ENCODE measurements at regions not wholly inside any gene's neighbourhood (a gene's known extent, or its start where the extent isn't known, plus 50 kb on each side); places are given as distances from the start of the nearest gene placed in this dataset.

DNA sequence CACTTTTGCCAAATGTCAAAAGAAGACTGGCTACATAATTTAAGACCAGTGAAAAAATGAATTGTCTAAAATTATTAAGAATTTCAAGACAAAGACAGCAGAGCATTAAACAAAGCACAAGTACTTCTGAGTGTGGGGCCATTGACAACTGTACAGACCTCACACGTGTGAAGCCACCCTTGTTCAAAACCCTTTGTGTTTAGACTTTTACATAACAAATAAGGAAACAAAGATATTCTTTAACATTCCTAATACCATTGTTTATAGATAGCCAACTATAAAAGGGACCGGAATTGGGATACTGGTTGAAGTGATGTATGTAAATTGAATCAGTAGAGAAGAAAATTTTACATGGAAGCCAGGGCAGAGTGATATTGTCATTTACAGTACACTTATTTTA, 624.2 kb downstream of the PCDH18 start:
- H3K9me3 ChIP-seq: no peaks in the 10 kb centered on the region
- TF ChIP-seq POLR2A (IDR thresholded peaks at IDR 0.05) (no peak), POLR2AphosphoS5 (IDR thresholded peaks at IDR 0.05; ENCODE audit: insufficient read depth in 1 of 2, low read depth in 1 of 2) (no peak)
- TF ChIP-seq, protein P1, sequence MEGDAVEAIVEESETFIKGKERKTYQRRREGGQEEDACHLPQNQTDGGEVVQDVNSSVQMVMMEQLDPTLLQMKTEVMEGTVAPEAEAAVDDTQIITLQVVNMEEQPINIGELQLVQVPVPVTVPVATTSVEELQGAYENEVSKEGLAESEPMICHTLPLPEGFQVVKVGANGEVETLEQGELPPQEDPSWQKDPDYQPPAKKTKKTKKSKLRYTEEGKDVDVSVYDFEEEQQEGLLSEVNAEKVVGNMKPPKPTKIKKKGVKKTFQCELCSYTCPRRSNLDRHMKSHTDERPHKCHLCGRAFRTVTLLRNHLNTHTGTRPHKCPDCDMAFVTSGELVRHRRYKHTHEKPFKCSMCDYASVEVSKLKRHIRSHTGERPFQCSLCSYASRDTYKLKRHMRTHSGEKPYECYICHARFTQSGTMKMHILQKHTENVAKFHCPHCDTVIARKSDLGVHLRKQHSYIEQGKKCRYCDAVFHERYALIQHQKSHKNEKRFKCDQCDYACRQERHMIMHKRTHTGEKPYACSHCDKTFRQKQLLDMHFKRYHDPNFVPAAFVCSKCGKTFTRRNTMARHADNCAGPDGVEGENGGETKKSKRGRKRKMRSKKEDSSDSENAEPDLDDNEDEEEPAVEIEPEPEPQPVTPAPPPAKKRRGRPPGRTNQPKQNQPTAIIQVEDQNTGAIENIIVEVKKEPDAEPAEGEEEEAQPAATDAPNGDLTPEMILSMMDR (IDR thresholded peaks at IDR 0.05): no peak
- no peaks in the 10 kb centered on the region for H3K27me3 ChIP-seq
- H3K4me3 ChIP-seq: no peak overlapping the region
- H3K27ac ChIP-seq: no peak overlapping the region
- no peaks in the 10 kb centered on the region for H3K36me3 ChIP-seq
- intact Hi-C loops (cut with DNase I): no loop called here
- DNase-seq (ENCODE audit: extremely low spot score in 2 of 2): no peak
- no peaks in the 10 kb centered on the region for H3K4me1 ChIP-seq

DNA sequence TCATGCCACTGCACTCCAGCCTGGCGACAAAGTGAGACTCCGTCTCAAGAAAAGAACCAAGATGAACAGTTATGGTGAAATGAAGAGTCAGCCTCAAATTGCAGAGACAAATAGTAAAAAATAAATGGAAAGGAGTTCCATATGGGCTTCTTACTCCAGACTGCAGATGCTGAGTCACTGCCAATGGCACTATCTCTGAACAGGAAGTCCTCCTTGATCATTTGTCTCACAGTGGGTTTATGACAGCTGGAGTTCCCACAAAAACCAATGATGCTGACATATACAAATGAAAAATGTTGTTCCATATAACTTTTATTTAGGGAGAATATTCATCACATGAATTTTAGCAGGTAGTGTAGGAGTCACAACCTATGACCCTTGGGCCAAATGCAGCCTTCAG, 631.6 kb downstream of the PCDH18 start:
- no peak for DNase-seq (ENCODE audit: extremely low spot score in 2 of 2)
- TF ChIP-seq POLR2A (IDR thresholded peaks at IDR 0.05): no peak
- TF ChIP-seq, protein P1 (IDR thresholded peaks at IDR 0.05): no peak
- TF ChIP-seq POLR2AphosphoS5 (IDR thresholded peaks at IDR 0.05; ENCODE audit: insufficient read depth in 1 of 2, low read depth in 1 of 2): no peak
- Histone ChIP-seq H3K27ac (no peak overlapping the region), H3K4me3 (no peak overlapping the region), H3K4me1 (no peaks in the 10 kb centered on the region), H3K9me3 (no peaks in the 10 kb centered on the region), H3K36me3 (no peaks in the 10 kb centered on the region), H3K27me3 (no peaks in the 10 kb centered on the region)
- intact Hi-C loops (cut with DNase I): no loop called here

DNA sequence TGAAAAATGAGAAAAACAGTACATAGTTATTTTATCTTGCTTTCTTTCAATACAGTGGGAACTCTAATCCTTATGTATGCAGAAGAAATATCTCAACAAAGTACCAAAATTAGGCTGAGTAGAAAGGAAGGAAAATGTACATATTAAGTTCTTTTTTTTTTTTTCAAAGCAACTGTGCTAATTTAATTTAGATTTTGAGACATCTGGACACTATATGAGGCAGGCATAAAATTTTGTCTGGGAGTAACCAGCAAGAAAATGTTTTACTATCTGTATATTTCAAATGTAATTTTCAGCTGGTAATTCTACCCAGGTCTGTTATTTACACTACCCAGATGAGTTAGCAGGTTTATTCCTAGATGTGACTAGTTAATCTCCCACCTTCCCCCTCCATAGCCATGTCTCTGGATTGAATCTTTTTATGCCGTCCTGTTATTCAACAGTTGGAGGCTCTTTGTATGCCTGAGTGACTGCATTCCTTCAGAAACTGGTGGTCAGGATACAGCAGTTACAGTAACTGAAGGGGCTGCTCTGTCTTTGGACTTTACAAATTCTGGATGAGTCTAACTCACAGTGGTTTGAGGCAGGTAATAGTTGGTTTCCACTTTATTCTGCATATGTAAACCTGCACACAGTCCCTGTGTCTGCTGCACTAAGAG, 633.6 kb downstream of the PCDH18 start:
- Histone ChIP-seq H3K4me3 (no peak overlapping the region), H3K27ac (no peak overlapping the region), H3K27me3 (no peaks in the 10 kb centered on the region), H3K9me3 (no peaks in the 10 kb centered on the region), H3K36me3 (no peaks in the 10 kb centered on the region), H3K4me1 (no peaks in the 10 kb centered on the region)
- no peak for DNase-seq (ENCODE audit: extremely low spot score in 2 of 2)
- intact Hi-C loops (cut with DNase I): no loop called here
- TF ChIP-seq POLR2A (IDR thresholded peaks at IDR 0.05): no peak
- TF ChIP-seq, protein P1 (IDR thresholded peaks at IDR 0.05): no peak
- no peak for TF ChIP-seq POLR2AphosphoS5 (IDR thresholded peaks at IDR 0.05; ENCODE audit: insufficient read depth in 1 of 2, low read depth in 1 of 2)

DNA sequence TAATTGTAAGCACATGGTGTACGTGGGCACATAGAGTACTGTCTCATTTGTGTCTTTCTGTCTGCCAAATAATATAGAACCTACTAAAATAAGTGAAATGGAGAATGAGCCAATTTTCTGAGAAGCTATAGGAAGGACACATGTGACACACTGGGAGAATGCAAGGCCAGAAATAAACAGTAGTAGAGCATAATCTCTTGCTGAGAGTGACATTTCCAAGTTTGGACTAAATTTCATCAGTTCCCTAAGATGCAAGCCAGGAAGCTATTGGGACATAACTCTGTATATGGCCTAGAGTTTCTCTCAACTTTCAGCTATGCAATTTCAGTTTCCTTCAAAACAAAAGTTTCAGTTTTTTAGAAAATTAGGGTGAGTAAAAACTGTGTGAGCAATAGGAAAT, 638.7 kb downstream of the PCDH18 start:
- Histone ChIP-seq H3K27me3 (no peaks in the 10 kb centered on the region), H3K27ac (no peak overlapping the region), H3K4me1 (no peaks in the 10 kb centered on the region), H3K9me3 (no peaks in the 10 kb centered on the region), H3K4me3 (no peak overlapping the region), H3K36me3 (no peaks in the 10 kb centered on the region)
- intact Hi-C loops (cut with DNase I): no loop called here
- DNase-seq (ENCODE audit: extremely low spot score in 2 of 2): no peak
- no peak for TF ChIP-seq POLR2A (IDR thresholded peaks at IDR 0.05)
- no peak for TF ChIP-seq POLR2AphosphoS5 (IDR thresholded peaks at IDR 0.05; ENCODE audit: insufficient read depth in 1 of 2, low read depth in 1 of 2)
- TF ChIP-seq, protein P1 (IDR thresholded peaks at IDR 0.05): no peak

DNA sequence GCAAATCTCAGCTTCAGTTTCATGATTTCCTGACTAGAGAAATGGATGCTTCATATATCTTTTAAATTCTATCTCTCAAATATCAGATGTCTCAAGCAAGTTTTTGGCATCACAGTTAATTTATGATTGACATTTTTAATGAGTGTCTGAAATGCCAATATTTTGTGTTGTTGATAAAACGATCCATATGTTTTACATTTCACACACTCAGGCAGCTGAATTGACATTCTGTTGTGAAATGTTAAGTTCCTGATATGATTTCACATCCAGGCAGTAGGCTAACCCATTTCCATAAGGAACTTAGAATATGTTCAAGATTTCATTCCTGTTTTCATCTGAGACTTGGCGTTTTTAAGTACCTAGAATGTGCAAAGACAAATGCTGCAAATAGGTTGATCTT, 650.6 kb downstream of the PCDH18 start:
- H3K27me3 ChIP-seq: no peaks in the 10 kb centered on the region
- H3K4me1 ChIP-seq: no peaks in the 10 kb centered on the region
- no peaks in the 10 kb centered on the region for H3K36me3 ChIP-seq
- H3K27ac ChIP-seq: no peak overlapping the region
- intact Hi-C loops (cut with DNase I): no loop called here
- TF ChIP-seq POLR2A (IDR thresholded peaks at IDR 0.05) (no peak), POLR2AphosphoS5 (IDR thresholded peaks at IDR 0.05; ENCODE audit: insufficient read depth in 1 of 2, low read depth in 1 of 2) (no peak)
- TF ChIP-seq, protein P1 (IDR thresholded peaks at IDR 0.05): no peak
- DNase-seq (ENCODE audit: extremely low spot score in 2 of 2): no peak
- H3K4me3 ChIP-seq: no peak overlapping the region
- H3K9me3 ChIP-seq: no peaks in the 10 kb centered on the region

All from vagina (tissue), 2 donors.